PC-9 (cell line): ENCODE measurements at regions not wholly inside any gene's neighbourhood (a gene's known extent, or its start where the extent isn't known, plus 50 kb on each side); places are given as distances from the start of the nearest gene placed in this dataset.

ENCODE experiments used
- BruUV-seq: library from RNA; stranded (reverse); fragments of 400-500 nt; replicated peaks from 2 replicates; lab custom pipeline; 2021; lab: Mats Ljungman, UMichigan
- CTCF ChIA-PET: fragments of 300-600 bp; sonication (Branson Sonifier 250); formaldehyde crosslinking; loops from one replicate; lab custom pipeline; 2022; ENCODE audit warnings: antibody characterized with exemption; lab: Charles Lee
- POLR2A ChIA-PET: fragments of 300-600 bp; sonication (Branson Sonifier 250); formaldehyde crosslinking; loops from one replicate; lab custom pipeline; 2022; ENCODE audit warnings: antibody characterized with exemption; ENCODE audit not compliant: unreplicated experiment; lab: Charles Lee
- DNase-seq, 2 experiments: peaks; one replicate each; pipeline versions ENCODE4 v3.0.0 to v3.0.0-alpha.2; 2015 to 2022; ENCODE audit warnings: mixed read lengths in 1 of 2
- H2AFZ ChIP-seq: fragments of 200-600 bp; sonication (generic); 2 replicates; pipeline ENCODE4 v1.8.1; 2017; ENCODE audit warnings: antibody characterized with exemption
- H3F3A ChIP-seq: fragments of 200-600 bp; sonication (generic); 2 replicates; pipeline ENCODE4 v1.8.1; 2017; ENCODE audit warnings: antibody characterized with exemption, mild to moderate bottlenecking, low read depth; ENCODE audit not compliant: insufficient read depth
- H3K27ac ChIP-seq: fragments of 200-600 bp; sonication (generic); 2 replicates; pipeline ENCODE4 v1.6.1; 2016; ENCODE audit warnings: mixed run types
- H3K27me3 ChIP-seq: fragments of 200-600 bp; sonication (generic); 2 replicates; pipeline ENCODE4 v1.6.1; 2016; ENCODE audit warnings: low read depth, mixed run types; ENCODE audit not compliant: insufficient read depth
- H3K36me3 ChIP-seq: fragments of 200-600 bp; sonication (generic); 2 replicates; pipeline ENCODE4 v1.6.1; 2016; ENCODE audit warnings: low read depth, mixed run types
- H3K4me1 ChIP-seq: fragments of 200-600 bp; sonication (generic); replicated peaks from 2 replicates; pipeline ENCODE4 v1.6.1; 2016; ENCODE audit warnings: mixed run types; ENCODE audit not compliant: insufficient read depth
- H3K4me2 ChIP-seq: fragments of 200-600 bp; sonication (generic); 2 replicates; pipeline ENCODE4 v1.6.1; 2017; ENCODE audit warnings: mixed run types
- H3K4me3 ChIP-seq: fragments of 200-600 bp; sonication (generic); 2 replicates; pipeline ENCODE4 v1.6.1; 2016; ENCODE audit warnings: mixed run types
- H3K79me2 ChIP-seq: fragments of 200-600 bp; sonication (generic); 2 replicates; pipeline ENCODE4 v1.6.1; 2017; ENCODE audit warnings: low read depth, mixed run types
- H3K9me2 ChIP-seq: fragments of 200-600 bp; sonication (generic); 2 replicates; pipeline ENCODE4 v1.8.1; 2017; ENCODE audit warnings: mild to moderate bottlenecking; ENCODE audit not compliant: insufficient read depth
- H3K9me3 ChIP-seq: fragments of 200-600 bp; sonication (generic); 2 replicates; pipeline ENCODE4 v1.8.1; 2016; ENCODE audit warnings: low read depth; ENCODE audit not compliant: insufficient read depth
- H4K20me1 ChIP-seq: fragments of 200-600 bp; sonication (generic); 2 replicates; pipeline ENCODE4 v1.8.1; 2017; ENCODE audit not compliant: insufficient read depth
- EZH2 ChIP-seq: fragments of 200-600 bp; sonication (generic); IDR thresholded peaks from 2 replicates; pipeline ENCODE4 v1.8.0; 2017; ENCODE audit warnings: antibody characterized with exemption, low read depth
- intact Hi-C: fragments of 100-400 bp; cut with micrococcal nuclease; formaldehyde crosslinking; loops from one replicate; pipeline ENCODE4 v1.10.0; 2022; ENCODE audit not compliant: unreplicated experiment
- TF ChIP-seq, protein P1 (sequence below): fragments of 200-600 bp; sonication (generic); conservative IDR thresholded peaks from 2 replicates; pipeline ENCODE4 v1.6.1; 2017; ENCODE audit warnings: mixed run types, antibody characterized with exemption, mild to moderate bottlenecking, moderate library complexity

DNA sequence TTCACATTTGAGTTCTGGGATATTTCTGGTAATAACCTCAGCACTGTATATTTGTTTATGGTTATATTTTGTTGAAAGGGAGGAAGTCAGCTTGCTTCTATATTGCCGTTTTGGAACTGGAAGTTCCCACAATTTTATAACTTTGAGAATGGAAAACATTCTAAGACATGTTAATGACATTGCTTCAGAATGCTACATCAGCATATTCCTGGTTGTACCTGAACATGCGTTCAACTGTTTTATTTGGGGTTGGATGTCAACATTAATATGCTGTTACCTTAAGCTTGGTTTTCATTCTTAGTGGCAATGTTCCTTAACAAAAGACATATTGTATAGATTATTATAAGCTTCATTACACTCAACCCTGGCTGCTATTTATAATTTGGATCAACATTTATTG is 489.4 kb upstream of the MAGEB18 start:
- Histone ChIP-seq H3K4me2 (no peak overlapping the region), H3K4me3 (no peak overlapping the region), H3K36me3 (no peaks in the 10 kb centered on the region), H3K27ac (no peak overlapping the region), H3K9me2 (no peaks in the 10 kb centered on the region), H2AFZ (no peak overlapping the region), H3F3A (no peaks in the 10 kb centered on the region), H3K9me3 (no peaks in the 10 kb centered on the region), H3K27me3 (no peaks in the 10 kb centered on the region), H3K4me1 (no peaks in the 10 kb centered on the region), H3K79me2 (no peaks in the 10 kb centered on the region), H4K20me1 (no peaks in the 10 kb centered on the region)
- ChIA-PET CTCF (no interaction called here), POLR2A (no interaction called here)
- BruUV-seq, result no TSS peak
- no peak for DNase-seq
- TF ChIP-seq EZH2, result no peak
- TF ChIP-seq, protein P1, sequence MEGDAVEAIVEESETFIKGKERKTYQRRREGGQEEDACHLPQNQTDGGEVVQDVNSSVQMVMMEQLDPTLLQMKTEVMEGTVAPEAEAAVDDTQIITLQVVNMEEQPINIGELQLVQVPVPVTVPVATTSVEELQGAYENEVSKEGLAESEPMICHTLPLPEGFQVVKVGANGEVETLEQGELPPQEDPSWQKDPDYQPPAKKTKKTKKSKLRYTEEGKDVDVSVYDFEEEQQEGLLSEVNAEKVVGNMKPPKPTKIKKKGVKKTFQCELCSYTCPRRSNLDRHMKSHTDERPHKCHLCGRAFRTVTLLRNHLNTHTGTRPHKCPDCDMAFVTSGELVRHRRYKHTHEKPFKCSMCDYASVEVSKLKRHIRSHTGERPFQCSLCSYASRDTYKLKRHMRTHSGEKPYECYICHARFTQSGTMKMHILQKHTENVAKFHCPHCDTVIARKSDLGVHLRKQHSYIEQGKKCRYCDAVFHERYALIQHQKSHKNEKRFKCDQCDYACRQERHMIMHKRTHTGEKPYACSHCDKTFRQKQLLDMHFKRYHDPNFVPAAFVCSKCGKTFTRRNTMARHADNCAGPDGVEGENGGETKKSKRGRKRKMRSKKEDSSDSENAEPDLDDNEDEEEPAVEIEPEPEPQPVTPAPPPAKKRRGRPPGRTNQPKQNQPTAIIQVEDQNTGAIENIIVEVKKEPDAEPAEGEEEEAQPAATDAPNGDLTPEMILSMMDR, result no peak
- intact Hi-C loops, result no loop called here

DNA sequence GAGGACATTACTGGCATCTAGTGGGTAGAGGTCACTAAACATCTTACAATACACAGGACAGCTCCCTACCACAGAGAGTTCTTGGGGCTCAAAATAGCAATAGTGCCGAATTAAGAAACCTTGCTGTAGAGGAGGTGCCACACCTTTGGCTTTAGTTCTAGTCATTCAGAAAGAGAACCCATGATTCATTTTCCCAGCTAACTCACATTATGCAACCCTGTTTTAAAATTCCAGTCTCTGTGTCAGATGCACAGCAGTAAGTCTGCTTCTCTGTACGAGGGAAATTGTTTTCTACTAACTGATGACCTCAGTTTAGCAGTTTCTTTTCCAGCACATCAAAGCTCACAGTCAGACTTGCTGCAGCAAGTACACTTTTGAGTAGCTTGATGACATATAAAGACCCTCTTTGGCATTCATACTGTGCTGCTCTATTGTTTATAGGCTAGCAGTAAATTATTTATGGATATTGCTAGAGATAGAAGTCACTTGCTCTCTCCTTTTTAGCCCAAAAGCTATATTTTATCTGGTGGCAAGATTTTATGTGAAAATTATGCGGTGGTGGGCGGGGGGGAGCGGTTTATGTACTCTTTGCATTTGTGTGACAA is 487.8 kb upstream of the MAGEB18 start:
- no peak overlapping the region for H3K4me3 ChIP-seq
- no peaks in the 10 kb centered on the region for H3K9me2 ChIP-seq
- no peak for TF ChIP-seq EZH2
- TF ChIP-seq, protein P1, result no peak
- H3K4me1 ChIP-seq, result no peaks in the 10 kb centered on the region
- BruUV-seq, result no TSS peak
- intact Hi-C loops, result no loop called here
- H3F3A ChIP-seq, result no peaks in the 10 kb centered on the region
- no peaks in the 10 kb centered on the region for H3K36me3 ChIP-seq
- no peak for DNase-seq
- no peak overlapping the region for H2AFZ ChIP-seq
- no peaks in the 10 kb centered on the region for H3K27me3 ChIP-seq
- H3K9me3 ChIP-seq, result no peaks in the 10 kb centered on the region
- ChIA-PET POLR2A (no interaction called here), CTCF (no interaction called here)
- no peak overlapping the region for H3K4me2 ChIP-seq
- no peak overlapping the region for H3K27ac ChIP-seq
- H3K79me2 ChIP-seq, result no peaks in the 10 kb centered on the region
- no peaks in the 10 kb centered on the region for H4K20me1 ChIP-seq

DNA sequence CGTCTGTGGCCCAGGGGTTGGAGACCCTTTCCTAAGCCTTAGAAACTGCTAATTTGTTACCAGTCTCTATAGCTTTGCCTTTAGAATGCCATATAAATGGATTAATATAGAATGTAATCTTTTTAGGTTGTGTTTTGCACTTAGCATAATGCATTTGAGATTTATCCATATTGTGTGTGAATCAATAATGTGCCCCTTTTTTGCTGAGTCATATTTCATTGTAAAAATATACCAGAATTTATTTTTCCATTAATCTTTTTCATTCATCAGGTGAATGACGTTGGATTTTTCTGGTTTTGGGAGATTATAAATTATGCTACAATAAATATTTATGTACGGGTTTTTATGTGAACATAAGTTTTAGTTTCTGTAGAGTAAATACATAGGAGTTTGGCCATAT is 478.8 kb upstream of the MAGEB18 start:
- POLR2A ChIA-PET, result no interaction called here
- no peak overlapping the region for H3K4me3 ChIP-seq
- H3K27me3 ChIP-seq, result no peaks in the 10 kb centered on the region
- H3K36me3 ChIP-seq, result no peaks in the 10 kb centered on the region
- H3K4me1 ChIP-seq, result no peaks in the 10 kb centered on the region
- TF ChIP-seq, protein P1, result no peak
- TF ChIP-seq EZH2, result no peak
- H3K79me2 ChIP-seq, result no peaks in the 10 kb centered on the region
- H3K4me2 ChIP-seq, result no peak overlapping the region
- no peaks in the 10 kb centered on the region for H4K20me1 ChIP-seq
- DNase-seq, result no peak
- no peak overlapping the region for H2AFZ ChIP-seq
- no peaks in the 10 kb centered on the region for H3K9me2 ChIP-seq
- CTCF ChIA-PET, result no interaction called here
- H3F3A ChIP-seq, result no peaks in the 10 kb centered on the region
- H3K9me3 ChIP-seq, result no peaks in the 10 kb centered on the region
- BruUV-seq, result no TSS peak
- intact Hi-C loops, result no loop called here
- H3K27ac ChIP-seq, result no peak overlapping the region
